Type B pancreatic cell (in vitro differentiated cells): ENCODE measurements at regions not wholly inside any gene's neighbourhood (a gene's known extent, or its start where the extent isn't known, plus 50 kb on each side); places are given as distances from the start of the nearest gene placed in this dataset.
"Not testable (repeated sequence)": the region's sequence is repeated elsewhere in the genome, so short reads cannot be mapped to it uniquely, and the experiment has no call there.

Experiments used
- DNase-seq: peaks from one replicate; pipeline ENCODE4 v3.0.0; 2021; ENCODE audit warnings: mixed read lengths; ENCODE audit not compliant: unreplicated experiment; ENCODE audit errors: extremely low spot score
- H3K27ac Mint-ChIP-seq: 2 replicates; pipeline ENCODE4 v1.8.0; 2021; ENCODE audit warnings: mild to moderate bottlenecking, mixed read lengths
- H3K27me3 Mint-ChIP-seq: 2 replicates; pipeline ENCODE4 v1.8.0; 2021; ENCODE audit warnings: mixed read lengths
- H3K36me3 Mint-ChIP-seq: 2 replicates; pipeline ENCODE4 v1.8.0; 2021; ENCODE audit warnings: mixed read lengths
- H3K4me1 Mint-ChIP-seq: one replicate; pipeline ENCODE4 v1.8.0; 2021; ENCODE audit warnings: mixed read lengths; ENCODE audit not compliant: unreplicated experiment
- H3K4me3 Mint-ChIP-seq: 2 replicates; pipeline ENCODE4 v1.8.0; 2021; ENCODE audit warnings: mild to moderate bottlenecking, mixed read lengths
- H3K9me3 Mint-ChIP-seq: 2 replicates; pipeline ENCODE4 v1.8.0; 2021; ENCODE audit warnings: mixed read lengths
- TF ChIP-seq, protein P1 (sequence below): fragments of 200-600 bp; sonication (generic); conservative IDR thresholded peaks from 2 replicates; pipeline ENCODE4 v1.5.0; 2021; ENCODE audit warnings: antibody characterized with exemption, mild to moderate bottlenecking

DNA sequence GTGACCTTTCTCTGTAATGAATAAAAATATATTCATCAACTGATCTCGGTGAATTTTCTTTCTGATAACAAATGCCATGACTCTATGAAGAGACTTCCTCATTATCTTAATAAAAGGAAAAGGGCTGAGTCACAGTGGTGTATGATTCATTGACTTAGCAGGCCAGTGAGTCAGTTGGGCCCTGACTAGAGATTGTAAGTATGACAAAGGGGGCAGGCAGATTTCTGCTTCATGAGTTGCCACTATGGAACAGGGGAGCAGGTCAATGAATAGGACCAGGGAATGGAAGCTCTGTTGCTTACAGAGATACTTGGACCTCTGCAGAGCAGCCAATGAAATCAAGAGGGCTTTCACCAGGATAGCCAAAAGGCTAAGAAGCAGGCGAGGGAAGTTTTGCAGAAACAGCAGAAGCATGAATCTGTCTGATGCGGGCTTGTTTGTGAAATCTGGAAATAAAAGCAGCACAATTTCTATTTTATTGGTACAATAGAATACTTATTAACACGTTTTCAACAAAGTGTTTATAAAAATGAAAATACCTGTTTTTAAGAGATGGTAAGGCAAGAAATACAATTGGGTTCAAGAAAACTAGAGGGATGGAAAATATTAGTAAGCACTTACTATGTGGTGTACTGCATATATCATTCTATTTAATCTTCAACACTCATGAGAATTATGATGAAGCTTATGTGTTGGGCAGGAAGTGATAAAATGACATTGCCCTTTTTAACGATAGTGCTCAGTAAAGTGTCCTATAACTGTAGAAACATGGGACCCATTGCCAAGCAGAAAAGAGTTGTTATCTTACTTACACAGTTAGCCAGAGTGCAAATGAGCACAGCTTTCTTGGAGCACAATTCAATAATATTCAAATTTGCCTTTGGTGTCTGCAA, 169.8 kb upstream of the MYRIP start:
- no peak for DNase-seq
- Mint-ChIP-seq H3K9me3 (no peaks in the 10 kb centered on the region), H3K4me1 (no peaks in the 10 kb centered on the region), H3K27me3 (peaks cover 14% of the 10 kb centered on the region), H3K36me3 (no peaks in the 10 kb centered on the region), H3K4me3 (no peak overlapping the region), H3K27ac (peak overlapping the region; percentile 28)
- TF ChIP-seq, protein P1, sequence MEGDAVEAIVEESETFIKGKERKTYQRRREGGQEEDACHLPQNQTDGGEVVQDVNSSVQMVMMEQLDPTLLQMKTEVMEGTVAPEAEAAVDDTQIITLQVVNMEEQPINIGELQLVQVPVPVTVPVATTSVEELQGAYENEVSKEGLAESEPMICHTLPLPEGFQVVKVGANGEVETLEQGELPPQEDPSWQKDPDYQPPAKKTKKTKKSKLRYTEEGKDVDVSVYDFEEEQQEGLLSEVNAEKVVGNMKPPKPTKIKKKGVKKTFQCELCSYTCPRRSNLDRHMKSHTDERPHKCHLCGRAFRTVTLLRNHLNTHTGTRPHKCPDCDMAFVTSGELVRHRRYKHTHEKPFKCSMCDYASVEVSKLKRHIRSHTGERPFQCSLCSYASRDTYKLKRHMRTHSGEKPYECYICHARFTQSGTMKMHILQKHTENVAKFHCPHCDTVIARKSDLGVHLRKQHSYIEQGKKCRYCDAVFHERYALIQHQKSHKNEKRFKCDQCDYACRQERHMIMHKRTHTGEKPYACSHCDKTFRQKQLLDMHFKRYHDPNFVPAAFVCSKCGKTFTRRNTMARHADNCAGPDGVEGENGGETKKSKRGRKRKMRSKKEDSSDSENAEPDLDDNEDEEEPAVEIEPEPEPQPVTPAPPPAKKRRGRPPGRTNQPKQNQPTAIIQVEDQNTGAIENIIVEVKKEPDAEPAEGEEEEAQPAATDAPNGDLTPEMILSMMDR: no peak

- no peaks in the 10 kb centered on the region for H3K4me1 Mint-ChIP-seq
- no peak overlapping the region for H3K27ac Mint-ChIP-seq
- H3K36me3 Mint-ChIP-seq: no peaks in the 10 kb centered on the region
- no peaks in the 10 kb centered on the region for H3K9me3 Mint-ChIP-seq
- DNase-seq: no peak
- H3K4me3 Mint-ChIP-seq: no peak overlapping the region
- peaks cover 14% of the 10 kb centered on the region for H3K27me3 Mint-ChIP-seq
- TF ChIP-seq, protein P1: no peak
These were observed 168.1 kb upstream of the MYRIP start for GRCh38 chr3:39641274-39641673.

GRCh38 chr3:39644176-39644575, 165.2 kb upstream of the MYRIP start:
- DNase-seq: no peak

DNA sequence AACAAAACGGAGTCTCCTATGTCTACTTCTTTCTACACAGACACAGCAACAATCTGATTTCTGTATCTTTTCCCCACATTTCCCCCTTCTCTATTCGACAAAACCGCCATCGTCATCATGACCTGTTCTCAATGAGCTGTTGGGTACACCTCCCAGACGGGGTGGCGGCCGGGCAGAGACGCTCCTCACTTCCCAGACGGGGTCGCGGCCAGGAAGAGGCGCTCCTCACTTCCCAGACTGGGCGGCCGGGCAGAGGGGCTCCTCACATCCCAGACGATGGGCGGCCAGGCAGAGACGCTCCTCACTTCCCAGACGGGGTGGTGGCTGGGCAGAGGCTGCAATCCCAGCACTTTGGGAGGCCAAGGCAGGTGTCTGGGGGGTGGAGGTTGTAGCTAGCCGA, 158.2 kb upstream of the MYRIP start:
- not testable (repeated sequence) for H3K36me3 Mint-ChIP-seq, H3K4me1 Mint-ChIP-seq, H3K27ac Mint-ChIP-seq, H3K4me3 Mint-ChIP-seq, DNase-seq, H3K9me3 Mint-ChIP-seq
- H3K27me3 Mint-ChIP-seq: peaks cover 10% of the 10 kb centered on the region

More at GRCh38 chr3:39644176-39644575, 165.2 kb upstream of the MYRIP start:
- Mint-ChIP-seq H3K4me1 (no peaks in the 10 kb centered on the region), H3K36me3 (no peaks in the 10 kb centered on the region), H3K4me3 (no peak overlapping the region), H3K27me3 (peaks cover 14% of the 10 kb centered on the region), H3K9me3 (no peaks in the 10 kb centered on the region), H3K27ac (no peak overlapping the region)
- TF ChIP-seq, protein P1: no peak

DNA sequence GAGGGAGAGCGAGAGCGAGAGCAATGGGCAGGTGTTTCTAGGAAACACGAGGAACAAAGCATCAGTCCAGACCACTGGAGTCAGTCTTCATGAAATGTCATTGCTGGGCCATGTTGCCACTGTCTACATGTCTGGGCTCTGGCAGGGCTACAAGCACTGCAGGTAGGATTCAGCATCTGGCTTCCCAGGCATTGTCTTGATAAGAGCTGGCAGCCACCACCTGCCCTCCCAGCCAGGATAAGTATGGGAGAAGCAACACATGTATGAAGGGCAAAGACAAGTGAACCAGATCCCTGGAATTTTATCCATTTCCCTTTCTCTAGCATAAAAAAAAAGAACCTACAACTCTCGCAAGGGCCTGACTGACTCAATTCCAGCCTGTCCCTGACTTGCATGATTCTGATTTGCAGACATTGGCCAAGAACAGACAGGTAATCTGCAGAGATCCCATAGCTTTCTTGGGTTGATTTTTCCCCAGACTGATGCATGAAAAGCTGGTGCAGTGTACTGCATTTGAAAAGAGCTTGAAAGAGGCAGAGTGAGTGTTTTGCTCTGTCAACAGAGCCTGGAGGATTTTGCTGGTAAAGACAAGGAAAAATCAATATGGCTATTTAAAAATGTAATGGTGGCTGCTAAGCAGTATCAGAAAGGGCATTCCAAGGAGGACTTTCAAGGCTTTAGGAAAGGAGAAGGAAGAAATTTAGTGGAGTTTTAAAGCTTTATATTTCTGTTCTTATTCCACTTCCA, 157.2 kb upstream of the MYRIP start:
- TF ChIP-seq, protein P1: no peak

GRCh38 chr3:39655718-39656117, 153.7 kb upstream of the MYRIP start:
- not testable (repeated sequence) for H3K4me3 Mint-ChIP-seq, H3K4me1 Mint-ChIP-seq, H3K36me3 Mint-ChIP-seq, DNase-seq, H3K9me3 Mint-ChIP-seq, H3K27ac Mint-ChIP-seq
- peaks cover 10% of the 10 kb centered on the region for H3K27me3 Mint-ChIP-seq

More for the DNA sequence above, 157.2 kb upstream of the MYRIP start:
- Mint-ChIP-seq H3K4me3 (no peak overlapping the region), H3K36me3 (no peaks in the 10 kb centered on the region), H3K4me1 (no peaks in the 10 kb centered on the region), H3K27me3 (peaks cover 10% of the 10 kb centered on the region), H3K27ac (no peak overlapping the region), H3K9me3 (no peaks in the 10 kb centered on the region)
- no peak for DNase-seq
